AG10803 (cell line): ENCODE measurements at regions not wholly inside any gene's neighbourhood (a gene's known extent, or its start where the extent isn't known, plus 50 kb on each side); places are given as distances from the start of the nearest gene placed in this dataset.
"Not testable (repeated sequence)": the region's sequence is repeated elsewhere in the genome, so short reads cannot be mapped to it uniquely, and the experiment has no call there.

Source experiments
- DNase-seq: peaks from one replicate; pipeline ENCODE4 v3.0.0; 2010; ENCODE audit warnings: low read depth
- H3K4me3 ChIP-seq: 2 replicates; pipeline ENCODE4 v1.5.1; 2011; ENCODE audit warnings: mild to moderate bottlenecking, low read length, control low read depth
- TF ChIP-seq, protein P1 (sequence below): conservative IDR thresholded peaks from 2 replicates; pipeline ENCODE4 v1.5.1; 2011; ENCODE audit warnings: mild to moderate bottlenecking, low read length, control low read depth, inconsistent platforms

DNA sequence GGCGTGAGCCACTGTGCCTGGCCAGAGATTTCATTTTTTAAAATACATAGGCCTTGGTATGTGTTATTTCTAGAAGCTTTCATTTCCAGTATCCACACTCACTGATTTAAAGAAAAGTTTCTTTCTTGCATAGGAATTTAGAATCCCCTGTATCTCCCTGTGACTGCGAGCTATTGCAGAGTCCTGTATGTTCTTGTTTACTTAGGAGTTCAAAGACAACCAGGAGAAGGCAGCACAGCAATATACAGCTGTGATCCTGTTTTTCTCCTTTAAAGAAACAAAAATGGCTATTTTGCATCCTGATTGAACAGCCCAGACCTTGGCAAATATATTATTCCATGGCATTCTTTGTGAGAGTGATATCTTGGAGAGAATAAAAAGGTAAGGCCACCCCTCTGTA lies 185.0 kb upstream of the COX10 start:
- no peak for DNase-seq
- TF ChIP-seq, protein P1, sequence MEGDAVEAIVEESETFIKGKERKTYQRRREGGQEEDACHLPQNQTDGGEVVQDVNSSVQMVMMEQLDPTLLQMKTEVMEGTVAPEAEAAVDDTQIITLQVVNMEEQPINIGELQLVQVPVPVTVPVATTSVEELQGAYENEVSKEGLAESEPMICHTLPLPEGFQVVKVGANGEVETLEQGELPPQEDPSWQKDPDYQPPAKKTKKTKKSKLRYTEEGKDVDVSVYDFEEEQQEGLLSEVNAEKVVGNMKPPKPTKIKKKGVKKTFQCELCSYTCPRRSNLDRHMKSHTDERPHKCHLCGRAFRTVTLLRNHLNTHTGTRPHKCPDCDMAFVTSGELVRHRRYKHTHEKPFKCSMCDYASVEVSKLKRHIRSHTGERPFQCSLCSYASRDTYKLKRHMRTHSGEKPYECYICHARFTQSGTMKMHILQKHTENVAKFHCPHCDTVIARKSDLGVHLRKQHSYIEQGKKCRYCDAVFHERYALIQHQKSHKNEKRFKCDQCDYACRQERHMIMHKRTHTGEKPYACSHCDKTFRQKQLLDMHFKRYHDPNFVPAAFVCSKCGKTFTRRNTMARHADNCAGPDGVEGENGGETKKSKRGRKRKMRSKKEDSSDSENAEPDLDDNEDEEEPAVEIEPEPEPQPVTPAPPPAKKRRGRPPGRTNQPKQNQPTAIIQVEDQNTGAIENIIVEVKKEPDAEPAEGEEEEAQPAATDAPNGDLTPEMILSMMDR, result no peak
- no peak overlapping the region for H3K4me3 ChIP-seq

DNA sequence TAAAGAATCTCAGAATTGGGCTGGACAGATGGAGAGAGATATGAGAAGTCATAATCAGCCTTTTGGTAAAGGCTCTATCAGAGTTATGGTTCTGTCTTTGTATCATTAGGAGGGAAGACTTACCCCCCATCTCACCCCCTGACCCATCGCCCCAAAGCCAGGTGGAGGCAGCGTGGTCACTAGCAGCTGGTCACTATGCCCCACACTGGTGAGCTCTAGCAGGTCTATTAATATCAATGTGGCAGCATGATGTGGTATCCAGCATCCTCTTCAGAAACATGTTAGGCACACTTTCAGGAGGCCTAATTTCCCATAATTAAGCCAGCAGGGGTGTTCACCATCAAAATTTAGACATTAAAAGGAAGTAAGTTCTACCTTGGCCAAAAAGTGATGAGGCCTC lies 183.8 kb upstream of the COX10 start:
- H3K4me3 ChIP-seq, result no peak overlapping the region
- no peak for DNase-seq
- TF ChIP-seq, protein P1, result no peak

DNA sequence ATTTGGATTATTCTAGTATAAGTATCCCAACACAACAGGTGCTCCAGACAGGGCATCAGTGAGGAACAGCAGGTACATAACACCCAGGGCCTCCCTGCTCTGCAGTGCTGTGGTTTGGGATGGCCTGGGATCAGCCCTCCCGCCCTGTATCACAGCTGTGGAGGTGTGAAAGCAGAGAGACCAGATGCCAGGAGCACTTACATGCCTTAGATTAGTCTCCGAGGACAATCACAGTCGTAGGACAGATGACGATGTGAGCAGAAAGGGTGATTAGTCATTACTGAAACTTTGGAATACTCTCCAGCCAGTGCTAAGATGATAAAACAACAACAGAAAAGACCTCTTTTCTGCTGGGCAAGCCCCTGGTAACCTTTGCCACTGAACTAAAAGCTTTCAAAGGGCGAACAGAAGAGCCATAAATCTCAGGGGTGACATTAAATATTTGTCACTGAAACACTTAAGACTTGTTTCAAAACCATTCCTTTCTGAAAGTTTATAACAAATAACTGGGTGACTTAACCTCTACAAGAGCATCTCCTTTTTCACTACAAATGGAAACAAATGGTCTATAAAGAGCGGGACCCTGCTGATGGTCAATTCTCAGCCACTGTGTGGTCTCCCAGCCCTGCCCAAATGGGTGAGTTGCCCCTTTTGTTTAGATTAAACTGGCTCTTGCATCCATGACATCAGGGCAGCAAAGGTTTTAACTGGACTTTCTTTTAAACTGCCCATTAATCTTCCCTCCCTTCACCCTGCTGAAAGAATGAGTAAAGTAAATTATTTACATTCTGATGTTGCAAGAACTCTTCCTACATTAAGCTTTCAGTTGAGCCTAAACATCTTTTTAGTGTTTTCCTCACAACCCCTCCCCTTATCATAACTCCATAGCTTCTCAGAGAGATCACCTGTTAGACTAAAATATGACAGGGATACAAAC lies 183.1 kb upstream of the COX10 start:
- no peak for DNase-seq
- H3K4me3 ChIP-seq, result no peak overlapping the region
- TF ChIP-seq, protein P1, result no peak

DNA sequence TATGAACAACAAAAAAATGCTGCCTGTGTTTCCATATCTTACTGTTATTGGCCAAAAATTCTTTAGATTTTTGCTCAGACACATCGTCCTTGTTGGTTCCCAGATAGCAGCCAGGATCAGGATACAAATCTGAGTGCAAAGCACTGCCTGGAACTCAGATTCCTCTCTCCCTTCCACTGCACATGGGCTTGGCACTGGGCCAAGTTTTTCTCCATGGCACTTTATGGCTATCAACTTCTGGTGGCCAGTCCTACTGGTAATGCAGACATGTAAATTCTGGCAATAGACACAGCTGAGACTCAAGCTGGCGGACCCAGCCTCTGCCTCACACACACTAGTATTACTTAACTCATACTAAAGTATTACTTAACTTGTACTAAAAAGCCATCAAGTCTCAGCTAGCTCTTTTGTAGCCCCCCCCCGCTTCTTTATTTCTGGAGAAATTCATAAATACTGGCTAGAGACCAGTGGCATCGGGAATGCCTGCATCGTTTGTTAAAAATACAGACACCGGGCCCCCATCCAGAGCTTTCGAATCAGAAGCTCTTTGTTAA lies 181.2 kb upstream of the COX10 start:
- TF ChIP-seq, protein P1, result no peak
- no peak overlapping the region for H3K4me3 ChIP-seq
- DNase-seq, result peak; percentile 33

DNA sequence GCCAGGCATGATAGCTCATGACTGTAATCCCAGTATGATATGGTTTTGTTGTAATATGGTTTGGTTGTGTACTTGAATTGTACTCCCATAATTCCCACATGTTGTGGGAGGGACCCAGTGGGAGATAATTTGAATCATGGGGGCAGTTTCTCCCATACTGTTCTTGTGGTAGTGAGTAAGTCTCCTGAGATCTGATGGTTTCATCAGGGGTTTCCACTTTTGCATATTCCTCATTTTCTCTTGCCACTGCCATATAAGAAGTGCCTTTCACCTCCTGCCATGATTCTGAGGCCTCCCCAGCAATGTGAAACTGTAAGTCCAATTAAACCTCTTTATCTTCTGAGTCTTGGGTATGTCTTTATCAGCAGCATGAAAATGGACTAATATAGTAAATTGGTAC lies 160.3 kb upstream of the COX10 start:
- not testable (repeated sequence) for DNase-seq, H3K4me3 ChIP-seq

DNA sequence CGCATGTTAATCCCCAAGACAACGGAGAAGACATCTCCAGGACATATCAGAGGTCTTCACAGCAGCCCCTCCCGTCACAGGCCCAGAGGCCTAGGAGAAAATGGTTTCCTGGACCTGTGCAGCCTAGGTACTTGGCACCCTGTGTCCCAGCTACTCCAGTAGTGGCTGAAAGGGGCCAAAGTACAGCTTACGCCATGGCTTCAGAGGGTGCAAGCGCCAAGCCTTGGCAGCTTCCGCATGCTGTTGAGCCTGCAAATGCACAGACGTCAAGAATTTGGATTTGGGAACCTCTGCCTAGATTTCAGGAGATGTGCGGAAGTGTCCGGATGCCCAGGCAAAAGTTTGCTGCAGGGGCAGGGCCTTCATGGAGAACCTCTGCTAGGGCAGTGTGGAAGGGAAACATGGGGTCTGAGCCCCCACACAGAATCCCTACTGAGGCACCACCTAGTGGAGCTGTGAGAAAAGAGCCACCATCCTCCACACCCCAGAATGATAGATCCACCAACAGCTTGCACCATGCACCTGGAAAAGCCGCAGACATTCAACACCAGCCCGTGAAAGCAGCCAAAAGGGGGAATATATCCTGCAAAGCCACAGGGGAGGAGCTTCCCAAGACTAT lies 159.3 kb upstream of the COX10 start:
- no peak overlapping the region for H3K4me3 ChIP-seq
- no peak for DNase-seq
- TF ChIP-seq, protein P1, result no peak

DNA sequence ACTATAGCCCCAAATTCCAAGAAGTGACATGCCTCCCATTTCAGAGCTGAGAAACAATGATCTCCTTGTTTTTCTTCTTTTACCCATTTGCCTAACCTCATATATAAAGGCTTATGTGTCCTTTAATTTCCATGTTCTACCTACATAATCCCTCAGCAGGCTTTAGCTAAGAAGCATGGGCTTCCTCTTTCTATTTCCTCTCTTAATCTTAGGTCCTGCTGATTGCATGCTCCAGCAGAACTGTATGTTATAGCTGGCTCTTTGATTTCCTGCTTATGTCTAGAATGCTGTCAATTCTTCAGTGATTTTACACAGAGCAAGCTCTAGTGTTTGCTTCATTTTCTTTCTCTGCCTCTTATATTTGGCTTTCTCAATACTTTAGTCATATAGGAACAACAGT lies 151.7 kb upstream of the COX10 start:
- no peak for DNase-seq
- TF ChIP-seq, protein P1, result no peak
- H3K4me3 ChIP-seq, result no peak overlapping the region
